HepG2 (cell line): ENCODE measurements at regions not wholly inside any gene's neighbourhood (a gene's known extent, or its start where the extent isn't known, plus 50 kb on each side); places are given as distances from the start of the nearest gene placed in this dataset.

Source experiments
- RFX5 ChIP-seq: IDR thresholded peaks from 2 replicates; pipeline ENCODE4 v1.6.1; 2011; ENCODE audit warnings: low read depth, low read length, improper control_type of control experiment
- SMC3 ChIP-seq: IDR thresholded peaks from 2 replicates; pipeline ENCODE4 v1.6.1; 2011; ENCODE audit warnings: low read length, improper control_type of control experiment
- TF ChIP-seq, protein P1 (sequence below): sonication (generic); formaldehyde crosslinking; IDR thresholded peaks from 2 replicates; pipeline ENCODE4 v1.5.0; 2020; ENCODE audit warnings: mild to moderate bottlenecking, missing genetic modification reagents, moderate library complexity
- TF ChIP-seq, protein P2 (sequence below), 2 experiments: IDR thresholded peaks; 2 replicates each; pipeline ENCODE4 v1.6.1; 2011 to 2012; ENCODE audit warnings: low read length in 2 of 2, borderline replicate concordance in 1 of 2, low read depth in 1 of 2, mild to moderate bottlenecking in 1 of 2, moderate library complexity in 1 of 2

GRCh38 chr7:68440866-68441265 lies 1157.4 kb upstream of the AUTS2 start:
- TF ChIP-seq, protein P1, sequence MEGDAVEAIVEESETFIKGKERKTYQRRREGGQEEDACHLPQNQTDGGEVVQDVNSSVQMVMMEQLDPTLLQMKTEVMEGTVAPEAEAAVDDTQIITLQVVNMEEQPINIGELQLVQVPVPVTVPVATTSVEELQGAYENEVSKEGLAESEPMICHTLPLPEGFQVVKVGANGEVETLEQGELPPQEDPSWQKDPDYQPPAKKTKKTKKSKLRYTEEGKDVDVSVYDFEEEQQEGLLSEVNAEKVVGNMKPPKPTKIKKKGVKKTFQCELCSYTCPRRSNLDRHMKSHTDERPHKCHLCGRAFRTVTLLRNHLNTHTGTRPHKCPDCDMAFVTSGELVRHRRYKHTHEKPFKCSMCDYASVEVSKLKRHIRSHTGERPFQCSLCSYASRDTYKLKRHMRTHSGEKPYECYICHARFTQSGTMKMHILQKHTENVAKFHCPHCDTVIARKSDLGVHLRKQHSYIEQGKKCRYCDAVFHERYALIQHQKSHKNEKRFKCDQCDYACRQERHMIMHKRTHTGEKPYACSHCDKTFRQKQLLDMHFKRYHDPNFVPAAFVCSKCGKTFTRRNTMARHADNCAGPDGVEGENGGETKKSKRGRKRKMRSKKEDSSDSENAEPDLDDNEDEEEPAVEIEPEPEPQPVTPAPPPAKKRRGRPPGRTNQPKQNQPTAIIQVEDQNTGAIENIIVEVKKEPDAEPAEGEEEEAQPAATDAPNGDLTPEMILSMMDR (CRISPR knock-in tag) = no peak
- TF ChIP-seq, protein P2, sequence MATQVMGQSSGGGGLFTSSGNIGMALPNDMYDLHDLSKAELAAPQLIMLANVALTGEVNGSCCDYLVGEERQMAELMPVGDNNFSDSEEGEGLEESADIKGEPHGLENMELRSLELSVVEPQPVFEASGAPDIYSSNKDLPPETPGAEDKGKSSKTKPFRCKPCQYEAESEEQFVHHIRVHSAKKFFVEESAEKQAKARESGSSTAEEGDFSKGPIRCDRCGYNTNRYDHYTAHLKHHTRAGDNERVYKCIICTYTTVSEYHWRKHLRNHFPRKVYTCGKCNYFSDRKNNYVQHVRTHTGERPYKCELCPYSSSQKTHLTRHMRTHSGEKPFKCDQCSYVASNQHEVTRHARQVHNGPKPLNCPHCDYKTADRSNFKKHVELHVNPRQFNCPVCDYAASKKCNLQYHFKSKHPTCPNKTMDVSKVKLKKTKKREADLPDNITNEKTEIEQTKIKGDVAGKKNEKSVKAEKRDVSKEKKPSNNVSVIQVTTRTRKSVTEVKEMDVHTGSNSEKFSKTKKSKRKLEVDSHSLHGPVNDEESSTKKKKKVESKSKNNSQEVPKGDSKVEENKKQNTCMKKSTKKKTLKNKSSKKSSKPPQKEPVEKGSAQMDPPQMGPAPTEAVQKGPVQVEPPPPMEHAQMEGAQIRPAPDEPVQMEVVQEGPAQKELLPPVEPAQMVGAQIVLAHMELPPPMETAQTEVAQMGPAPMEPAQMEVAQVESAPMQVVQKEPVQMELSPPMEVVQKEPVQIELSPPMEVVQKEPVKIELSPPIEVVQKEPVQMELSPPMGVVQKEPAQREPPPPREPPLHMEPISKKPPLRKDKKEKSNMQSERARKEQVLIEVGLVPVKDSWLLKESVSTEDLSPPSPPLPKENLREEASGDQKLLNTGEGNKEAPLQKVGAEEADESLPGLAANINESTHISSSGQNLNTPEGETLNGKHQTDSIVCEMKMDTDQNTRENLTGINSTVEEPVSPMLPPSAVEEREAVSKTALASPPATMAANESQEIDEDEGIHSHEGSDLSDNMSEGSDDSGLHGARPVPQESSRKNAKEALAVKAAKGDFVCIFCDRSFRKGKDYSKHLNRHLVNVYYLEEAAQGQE (IDR thresholded peaks at IDR 0.05; ENCODE audit: borderline replicate concordance in 1 of 2, low read depth in 1 of 2, low read length in 2 of 2) = no peak
- TF ChIP-seq SMC3 (no peak), RFX5 (no peak)
